HEK293T (cell line): ENCODE measurements at regions not wholly inside any gene's neighbourhood (a gene's known extent, or its start where the extent isn't known, plus 50 kb on each side); places are given as distances from the start of the nearest gene placed in this dataset.

Experiments
- ARNT ChIP-seq: fragments of 450-650 bp; IDR thresholded peaks from 2 replicates; pipeline ENCODE4 v1.6.1; 2017; ENCODE audit warnings: mild to moderate bottlenecking
- BHLHE40 ChIP-seq: fragments of 450-650 bp; IDR thresholded peaks from 2 replicates; pipeline ENCODE4 v1.6.1; 2016; ENCODE audit warnings: mild to moderate bottlenecking, moderate library complexity, borderline replicate concordance
- ELF4 ChIP-seq: fragments of 450-650 bp; IDR thresholded peaks from 2 replicates; pipeline ENCODE4 v1.6.1; 2017; ENCODE audit warnings: antibody characterized with exemption
- FOXA1 ChIP-seq: fragments of 450-650 bp; IDR thresholded peaks from 2 replicates; pipeline ENCODE4 v1.6.1; 2016; ENCODE audit warnings: mild to moderate bottlenecking
- FOXK2 ChIP-seq: fragments of 450-650 bp; IDR thresholded peaks from 2 replicates; pipeline ENCODE4 v1.6.1; 2016; ENCODE audit warnings: mild to moderate bottlenecking
- FOXM1 ChIP-seq: fragments of 450-650 bp; IDR thresholded peaks from 2 replicates; pipeline ENCODE4 v1.6.1; 2017; ENCODE audit warnings: mild to moderate bottlenecking, borderline replicate concordance
- HDGF ChIP-seq: fragments of 450-650 bp; IDR thresholded peaks from 2 replicates; pipeline ENCODE4 v1.6.1; 2017; ENCODE audit warnings: antibody characterized with exemption, borderline replicate concordance
- LEF1 ChIP-seq: fragments of 450-650 bp; IDR thresholded peaks from 2 replicates; pipeline ENCODE4 v1.6.1; 2017; ENCODE audit warnings: mild to moderate bottlenecking, borderline replicate concordance
- NFRKB ChIP-seq: fragments of 450-650 bp; IDR thresholded peaks from 2 replicates; pipeline ENCODE4 v1.6.1; 2016; ENCODE audit warnings: mild to moderate bottlenecking, moderate library complexity
- PKNOX1 ChIP-seq: fragments of 450-650 bp; IDR thresholded peaks from 2 replicates; pipeline ENCODE4 v1.6.1; 2016
- SP1 ChIP-seq: fragments of 450-650 bp; IDR thresholded peaks from 2 replicates; pipeline ENCODE4 v1.6.1; 2017
- TARDBP ChIP-seq: fragments of 450-650 bp; IDR thresholded peaks from 2 replicates; pipeline ENCODE4 v1.6.1; 2016
- ZNF384 ChIP-seq: fragments of 450-650 bp; IDR thresholded peaks from 2 replicates; pipeline ENCODE4 v1.6.1; 2016

DNA sequence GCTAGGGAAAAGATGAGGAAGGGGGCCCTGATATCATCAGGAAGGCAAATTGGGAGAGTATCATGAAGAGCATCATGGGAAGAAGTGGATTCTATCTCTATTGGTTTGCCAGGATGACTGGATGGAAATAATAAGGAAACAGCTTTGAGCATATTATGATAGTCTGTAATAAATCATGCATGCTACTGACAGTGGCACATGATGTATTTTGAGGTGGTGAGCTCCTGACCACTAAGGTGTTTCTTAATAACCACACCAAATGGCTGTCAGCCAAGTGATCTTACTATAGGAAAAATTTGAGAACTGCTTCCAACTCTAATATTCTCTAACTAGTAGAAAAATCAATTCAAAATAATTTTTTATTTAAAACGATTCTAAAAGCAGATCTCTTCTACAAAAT, 548.4 kb upstream of the JAG1 start:
- no peak for TF ChIP-seq ELF4
- TF ChIP-seq NFRKB: no peak
- no peak for TF ChIP-seq BHLHE40
- no peak for TF ChIP-seq FOXM1
- TF ChIP-seq SP1: no peak
- no peak for TF ChIP-seq ARNT
- no peak for TF ChIP-seq FOXK2
- TF ChIP-seq ZNF384: no peak
- no peak for TF ChIP-seq TARDBP
- TF ChIP-seq FOXA1: no peak
- no peak for TF ChIP-seq PKNOX1
- TF ChIP-seq LEF1: no peak
- no peak for TF ChIP-seq HDGF
